ENCODE measurements at regions not wholly inside any gene's neighbourhood (a gene's known extent, or its start where the extent isn't known, plus 50 kb on each side); places are given as distances from the start of the nearest gene placed in this dataset.

GRCh38 chr9:36778682-36779081, 206.0 kb downstream of the MELK start:
- no peaks in the 10 kb centered on the region for H3K79me2 ChIP-seq (ENCODE audit: low read length)
- H3K36me3 ChIP-seq (replicated peaks; ENCODE audit: low read depth, low read length) = no peaks in the 10 kb centered on the region
- H3K9me3 ChIP-seq (ENCODE audit: insufficient read depth, low read length) = no peaks in the 10 kb centered on the region
- H3K4me1 ChIP-seq (ENCODE audit: low read length) = no peaks in the 10 kb centered on the region
- no peak overlapping the region for H3K4me2 ChIP-seq (ENCODE audit: low read length)
- no peak overlapping the region for H2AFZ ChIP-seq (ENCODE audit: low read depth, low read length)
- no peak overlapping the region for H3K9ac ChIP-seq (ENCODE audit: low read length)
- TF ChIP-seq CTCF (IDR thresholded peaks at IDR 0.05; ENCODE audit: low read depth, low read length) (no peak), EZH2phosphoT487 (IDR thresholded peaks at IDR 0.05; ENCODE audit: low read depth) (no peak)
- H3K27me3 ChIP-seq (ENCODE audit: low read depth, low read length) = peaks cover 39% of the 10 kb centered on the region
- H3K27ac ChIP-seq (ENCODE audit: low read length) = no peak overlapping the region
- H4K20me1 ChIP-seq (ENCODE audit: insufficient read depth, low read length) = no peaks in the 10 kb centered on the region
- H3K4me3 ChIP-seq (ENCODE audit: low read length) = no peak overlapping the region

- H3K27ac ChIP-seq (ENCODE audit: low read length) = no peak overlapping the region
- no peak for TF ChIP-seq EZH2phosphoT487 (IDR thresholded peaks at IDR 0.05; ENCODE audit: low read depth)
- TF ChIP-seq CTCF (IDR thresholded peaks at IDR 0.05; ENCODE audit: low read depth, low read length) = no peak
- H3K4me3 ChIP-seq (ENCODE audit: low read length) = no peak overlapping the region
- no peak overlapping the region for H2AFZ ChIP-seq (ENCODE audit: low read depth, low read length)
- H3K4me1 ChIP-seq (ENCODE audit: low read length) = no peaks in the 10 kb centered on the region
- no peaks in the 10 kb centered on the region for H4K20me1 ChIP-seq (ENCODE audit: insufficient read depth, low read length)
- no peak overlapping the region for H3K4me2 ChIP-seq (ENCODE audit: low read length)
- no peaks in the 10 kb centered on the region for H3K36me3 ChIP-seq (replicated peaks; ENCODE audit: low read depth, low read length)
- H3K9ac ChIP-seq (ENCODE audit: low read length) = no peak overlapping the region
- H3K27me3 ChIP-seq (ENCODE audit: low read depth, low read length) = peaks cover 46% of the 10 kb centered on the region
- H3K79me2 ChIP-seq (ENCODE audit: low read length) = no peaks in the 10 kb centered on the region
- H3K9me3 ChIP-seq (ENCODE audit: insufficient read depth, low read length) = no peaks in the 10 kb centered on the region
These were observed 206.9 kb downstream of the MELK start for GRCh38 chr9:36779582-36779981.

GRCh38 chr9:36780186-36780585, 207.5 kb downstream of the MELK start:
- Histone ChIP-seq H3K4me2 (ENCODE audit: low read length) (no peak overlapping the region), H3K36me3 (replicated peaks; ENCODE audit: low read depth, low read length) (no peaks in the 10 kb centered on the region), H3K9me3 (ENCODE audit: insufficient read depth, low read length) (no peaks in the 10 kb centered on the region), H3K79me2 (ENCODE audit: low read length) (no peaks in the 10 kb centered on the region), H3K4me3 (ENCODE audit: low read length) (no peak overlapping the region), H2AFZ (ENCODE audit: low read depth, low read length) (no peak overlapping the region), H4K20me1 (ENCODE audit: insufficient read depth, low read length) (no peaks in the 10 kb centered on the region), H3K9ac (ENCODE audit: low read length) (no peak overlapping the region), H3K27me3 (ENCODE audit: low read depth, low read length) (peaks cover 50% of the 10 kb centered on the region), H3K4me1 (ENCODE audit: low read length) (no peaks in the 10 kb centered on the region), H3K27ac (ENCODE audit: low read length) (no peak overlapping the region)
- TF ChIP-seq EZH2phosphoT487 (IDR thresholded peaks at IDR 0.05; ENCODE audit: low read depth) = no peak
- no peak for TF ChIP-seq CTCF (IDR thresholded peaks at IDR 0.05; ENCODE audit: low read depth, low read length)

DNA sequence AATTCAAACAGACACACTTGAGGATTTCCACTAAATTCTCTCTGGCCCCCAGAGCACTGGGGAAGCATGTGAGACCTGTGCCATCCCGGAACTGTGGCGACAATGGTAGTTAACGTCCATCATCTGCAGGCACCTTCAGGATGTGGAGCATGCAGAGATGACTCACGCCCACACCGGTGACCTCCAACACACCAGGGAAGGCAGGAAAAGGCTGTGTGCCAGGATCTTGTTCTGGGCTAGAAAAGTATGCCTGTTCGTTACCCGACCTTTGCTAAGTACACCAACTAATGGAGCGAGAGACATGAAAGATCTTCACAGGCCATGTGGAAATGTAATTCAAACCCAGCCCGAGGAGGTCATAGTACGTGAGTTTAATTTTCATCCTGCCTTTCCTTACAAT, 208.8 kb downstream of the MELK start:
- no peak overlapping the region for H3K27ac ChIP-seq (ENCODE audit: low read length)
- TF ChIP-seq EZH2phosphoT487 (IDR thresholded peaks at IDR 0.05; ENCODE audit: low read depth) = no peak
- no peak for TF ChIP-seq CTCF (IDR thresholded peaks at IDR 0.05; ENCODE audit: low read depth, low read length)
- H3K27me3 ChIP-seq (ENCODE audit: low read depth, low read length) = peaks cover 53% of the 10 kb centered on the region
- H3K9me3 ChIP-seq (ENCODE audit: insufficient read depth, low read length) = no peaks in the 10 kb centered on the region
- no peak overlapping the region for H3K4me2 ChIP-seq (ENCODE audit: low read length)
- no peaks in the 10 kb centered on the region for H3K36me3 ChIP-seq (replicated peaks; ENCODE audit: low read depth, low read length)
- H2AFZ ChIP-seq (ENCODE audit: low read depth, low read length) = no peak overlapping the region
- no peaks in the 10 kb centered on the region for H3K79me2 ChIP-seq (ENCODE audit: low read length)
- no peaks in the 10 kb centered on the region for H4K20me1 ChIP-seq (ENCODE audit: insufficient read depth, low read length)
- no peak overlapping the region for H3K4me3 ChIP-seq (ENCODE audit: low read length)
- no peaks in the 10 kb centered on the region for H3K4me1 ChIP-seq (ENCODE audit: low read length)
- H3K9ac ChIP-seq (ENCODE audit: low read length) = no peak overlapping the region

Data from OCI-LY3 (cell line).